ENCODE measurements at regions not wholly inside any gene's neighbourhood (a gene's known extent, or its start where the extent isn't known, plus 50 kb on each side); places are given as distances from the start of the nearest gene placed in this dataset.
A peak's percentile ranks its signal among the peaks of the same experiment; 100 is the strongest.

DNA sequence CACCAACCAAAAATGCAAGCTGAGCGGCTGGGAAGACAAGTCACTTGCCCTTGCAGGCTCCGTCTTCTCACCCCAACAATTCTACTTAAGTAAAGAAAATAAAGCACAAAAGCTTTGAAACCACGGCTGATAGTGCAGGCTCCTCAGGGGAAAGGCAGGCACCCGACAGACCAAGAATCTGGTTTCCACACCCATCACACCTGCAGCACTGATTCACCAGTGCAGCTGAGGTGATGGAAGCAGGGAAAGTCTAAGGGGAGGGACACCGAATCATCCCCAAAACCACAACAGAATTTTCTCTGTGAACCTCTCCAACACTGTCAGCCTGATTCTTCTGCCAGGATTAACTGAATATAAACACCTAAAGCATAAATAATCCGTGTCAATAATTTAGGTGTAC is 62.0 kb upstream of the NSMCE3 start:
- TF ChIP-seq, protein P1, sequence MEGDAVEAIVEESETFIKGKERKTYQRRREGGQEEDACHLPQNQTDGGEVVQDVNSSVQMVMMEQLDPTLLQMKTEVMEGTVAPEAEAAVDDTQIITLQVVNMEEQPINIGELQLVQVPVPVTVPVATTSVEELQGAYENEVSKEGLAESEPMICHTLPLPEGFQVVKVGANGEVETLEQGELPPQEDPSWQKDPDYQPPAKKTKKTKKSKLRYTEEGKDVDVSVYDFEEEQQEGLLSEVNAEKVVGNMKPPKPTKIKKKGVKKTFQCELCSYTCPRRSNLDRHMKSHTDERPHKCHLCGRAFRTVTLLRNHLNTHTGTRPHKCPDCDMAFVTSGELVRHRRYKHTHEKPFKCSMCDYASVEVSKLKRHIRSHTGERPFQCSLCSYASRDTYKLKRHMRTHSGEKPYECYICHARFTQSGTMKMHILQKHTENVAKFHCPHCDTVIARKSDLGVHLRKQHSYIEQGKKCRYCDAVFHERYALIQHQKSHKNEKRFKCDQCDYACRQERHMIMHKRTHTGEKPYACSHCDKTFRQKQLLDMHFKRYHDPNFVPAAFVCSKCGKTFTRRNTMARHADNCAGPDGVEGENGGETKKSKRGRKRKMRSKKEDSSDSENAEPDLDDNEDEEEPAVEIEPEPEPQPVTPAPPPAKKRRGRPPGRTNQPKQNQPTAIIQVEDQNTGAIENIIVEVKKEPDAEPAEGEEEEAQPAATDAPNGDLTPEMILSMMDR (conservative IDR thresholded peaks at IDR 0.05) = no peak
- no peak overlapping the region for H3K27ac ChIP-seq

DNA sequence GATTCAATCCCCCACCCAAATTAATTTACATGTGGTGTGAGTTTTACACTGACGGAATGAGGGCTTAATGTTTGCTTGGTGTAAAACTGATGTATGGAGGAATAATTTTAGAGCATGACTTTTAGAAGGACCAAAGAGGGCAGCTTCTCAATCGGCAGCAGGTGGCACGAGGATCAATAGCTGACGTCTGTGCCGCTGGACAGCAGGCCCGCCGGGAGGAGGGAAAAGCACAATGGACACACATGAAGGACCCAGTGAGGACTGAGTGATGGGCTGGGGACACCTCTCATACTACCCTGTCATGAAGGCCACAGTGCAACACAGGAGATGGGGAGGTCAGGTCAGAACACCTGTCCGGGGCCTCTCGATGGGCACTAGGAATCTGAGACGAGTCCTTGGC is 61.4 kb upstream of the NSMCE3 start:
- TF ChIP-seq, protein P1 (conservative IDR thresholded peaks at IDR 0.05) = no peak
- H3K27ac ChIP-seq = no peak overlapping the region

DNA sequence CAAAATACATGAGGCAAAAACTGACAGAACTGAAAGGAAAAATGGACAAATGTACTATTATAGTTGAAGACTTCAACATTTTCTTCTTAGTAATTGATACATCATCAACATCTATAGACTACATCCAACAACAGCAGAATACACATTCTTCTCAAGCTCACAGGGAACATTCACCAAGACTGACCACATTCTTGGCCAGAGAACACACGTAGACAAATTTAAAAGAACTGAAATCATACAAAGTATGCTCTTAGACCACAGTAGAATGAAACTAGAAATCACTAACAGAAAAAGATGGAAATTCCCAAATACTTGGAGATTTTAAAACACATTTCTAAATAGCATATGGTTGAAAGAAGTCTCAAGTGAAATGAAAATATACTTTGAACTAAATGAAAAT is 55.1 kb upstream of the NSMCE3 start:
- TF ChIP-seq, protein P1 (conservative IDR thresholded peaks at IDR 0.05) = no peak
- no peak overlapping the region for H3K27ac ChIP-seq

DNA sequence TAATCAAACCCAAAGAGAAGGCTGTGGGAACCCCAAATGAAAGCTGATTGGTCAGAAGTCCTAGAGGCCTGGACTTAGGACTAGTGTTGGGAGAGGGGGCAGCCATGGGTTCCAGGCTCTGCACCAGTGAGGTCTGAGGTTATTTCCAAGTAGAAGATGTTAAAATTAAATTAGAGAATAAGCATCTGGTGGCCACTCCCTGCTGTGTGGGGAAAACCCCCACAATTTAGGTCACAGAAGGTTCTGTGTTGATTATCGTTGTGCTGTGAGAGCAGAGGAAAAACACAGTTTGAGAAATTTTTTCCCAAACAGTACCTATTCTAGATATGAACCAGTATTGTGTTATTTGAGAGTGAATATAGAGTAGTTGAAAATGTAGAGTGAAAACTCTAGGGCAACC is 53.9 kb upstream of the NSMCE3 start:
- no peak overlapping the region for H3K27ac ChIP-seq
- TF ChIP-seq, protein P1 (conservative IDR thresholded peaks at IDR 0.05) = no peak

DNA sequence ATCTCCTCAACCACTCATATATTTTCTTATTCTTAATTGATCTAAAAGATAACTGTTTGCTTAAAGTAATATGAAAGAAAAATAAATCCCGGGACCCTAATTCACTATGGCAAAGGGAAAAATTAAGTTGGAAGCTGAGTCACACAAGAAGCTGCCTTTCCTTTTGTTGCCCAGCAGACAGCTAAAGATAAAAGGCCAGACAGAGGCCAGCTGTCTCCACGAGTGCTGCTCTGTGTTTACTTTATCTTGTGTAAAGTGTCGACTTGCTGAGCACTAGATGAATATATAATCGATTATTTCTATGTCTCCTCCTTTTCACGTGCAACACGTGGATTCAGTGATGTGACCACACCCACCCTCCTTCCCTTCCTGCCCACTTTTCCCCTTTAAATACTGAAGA is 52.8 kb upstream of the NSMCE3 start:
- TF ChIP-seq, protein P1 (conservative IDR thresholded peaks at IDR 0.05) = no peak

DNA sequence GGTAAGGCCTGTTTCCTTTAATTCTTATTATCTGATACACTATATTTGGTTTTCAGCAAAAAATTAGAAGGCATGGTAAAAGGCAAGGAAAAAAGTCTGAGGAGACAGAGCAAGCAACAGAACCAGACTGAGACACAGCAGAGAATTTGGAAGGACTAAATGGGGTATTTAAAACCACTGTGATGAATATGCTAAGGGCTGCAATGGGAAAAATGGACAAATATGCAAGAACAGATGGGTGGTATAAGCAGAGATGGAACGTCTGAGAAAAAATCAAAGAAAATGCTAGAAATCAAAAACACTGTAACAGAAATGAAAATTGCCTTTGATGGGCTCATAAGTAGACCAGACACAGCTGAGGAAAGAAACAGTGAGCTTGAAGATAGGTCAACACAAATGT is 50.8 kb upstream of the NSMCE3 start:
- TF ChIP-seq, protein P1 (conservative IDR thresholded peaks at IDR 0.05) = no peak
- no peak overlapping the region for H3K27ac ChIP-seq

More for the DNA sequence above, 52.8 kb upstream of the NSMCE3 start:
- peak overlapping the region; percentile 31; the same call in 1 of the 2 replicates for H3K27ac ChIP-seq

DNA sequence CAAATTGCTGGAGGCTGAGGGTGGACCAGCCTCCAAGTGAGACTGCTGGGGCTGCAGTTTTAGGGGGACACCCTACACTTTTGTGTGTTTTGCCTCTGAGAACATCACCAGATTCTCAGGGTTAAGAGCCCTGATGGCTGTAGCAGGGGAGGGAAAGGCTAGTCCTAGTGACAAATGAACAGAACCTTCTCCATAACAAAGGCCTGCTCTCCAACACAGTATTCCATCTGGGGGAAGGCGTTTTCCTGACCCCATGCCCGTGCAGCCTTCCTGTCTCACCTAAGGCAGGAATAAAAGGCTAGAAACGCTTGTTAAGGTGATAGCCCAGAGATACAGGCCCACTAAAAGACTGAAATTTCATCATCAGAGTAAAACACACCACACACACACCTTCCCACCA is 50.2 kb upstream of the NSMCE3 start:
- TF ChIP-seq, protein P1 (conservative IDR thresholded peaks at IDR 0.05) = no peak
- no peak overlapping the region for H3K27ac ChIP-seq

Measured in VCaP (cell line).